Keratinocyte (primary cell): ENCODE measurements at regions not wholly inside any gene's neighbourhood (a gene's known extent, or its start where the extent isn't known, plus 50 kb on each side); places are given as distances from the start of the nearest gene placed in this dataset.

Experiments
- DNase-seq: peaks from one replicate; pipeline ENCODE4 v3.0.0-alpha.2; 2011; ENCODE audit warnings: low read depth, missing footprints, low spot score
- FAIRE-seq: peaks from 2 replicates; lab custom pipeline; 2011; peaks lifted over from hg19 to GRCh38; lab: Jason Lieb, UNC
- H2AFZ ChIP-seq: 2 replicates; pipeline ENCODE4 v1.6.0; 2012; ENCODE audit warnings: low read length, control low read depth, inconsistent platforms; ENCODE audit not compliant: control insufficient read depth
- H3K27ac ChIP-seq: 2 replicates; pipeline ENCODE4 v1.5.1; 2011; ENCODE audit warnings: low read length; ENCODE audit not compliant: control insufficient read depth, insufficient read depth
- H3K27me3 ChIP-seq: 3 replicates; pipeline ENCODE4 v1.6.0; 2011; ENCODE audit warnings: low read length; ENCODE audit not compliant: control insufficient read depth, insufficient read depth; ENCODE audit errors: extremely low read depth
- H3K36me3 ChIP-seq, 2 experiments: 2 replicates in 1 of 2; 3 replicates in 1 of 2; pipeline ENCODE4 v1.5.1; 2011; ENCODE audit warnings: low read length in 2 of 2, mild to moderate bottlenecking in 1 of 2; ENCODE audit not compliant: control insufficient read depth in 2 of 2, insufficient read depth in 2 of 2; ENCODE audit errors: extremely low read depth in 1 of 2
- H3K4me1 ChIP-seq: 3 replicates; pipeline ENCODE4 v1.5.1; 2011; ENCODE audit warnings: low read length; ENCODE audit not compliant: control insufficient read depth, insufficient read depth; ENCODE audit errors: extremely low read depth
- H3K4me2 ChIP-seq: 3 replicates; pipeline ENCODE4 v1.6.0; 2011; ENCODE audit warnings: low read depth, low read length; ENCODE audit not compliant: control insufficient read depth, insufficient read depth; ENCODE audit errors: extremely low read depth
- H3K4me3 ChIP-seq, 3 experiments: fragments of 200-600 bp in 1 of 3; sonication (generic) in 1 of 3; 2 replicates in 2 of 3; 3 replicates in 1 of 3; pipeline ENCODE4 v1.5.1; 2011 to 2016; ENCODE audit warnings: low read length in 3 of 3, mild to moderate bottlenecking in 3 of 3, control low read depth in 2 of 3, inconsistent platforms in 1 of 3, low read depth in 1 of 3, mixed read lengths in 1 of 3, mixed run types in 1 of 3, moderate library complexity in 1 of 3; ENCODE audit not compliant: control insufficient read depth in 2 of 3, insufficient read depth in 2 of 3; ENCODE audit errors: extremely low read depth in 1 of 3
- H3K79me2 ChIP-seq: 2 replicates; pipeline ENCODE4 v1.6.0; 2012; ENCODE audit warnings: low read length; ENCODE audit not compliant: control insufficient read depth, insufficient read depth
- H3K9ac ChIP-seq: 3 replicates; pipeline ENCODE4 v1.6.0; 2011; ENCODE audit warnings: low read length; ENCODE audit not compliant: control insufficient read depth, insufficient read depth; ENCODE audit errors: extremely low read depth
- H3K9me1 ChIP-seq: 3 replicates; pipeline ENCODE4 v1.6.0; 2011; ENCODE audit warnings: low read length; ENCODE audit not compliant: control insufficient read depth, insufficient read depth; ENCODE audit errors: extremely low read depth
- H3K9me3 ChIP-seq: 2 replicates; pipeline ENCODE4 v1.5.1; 2012; ENCODE audit warnings: low read depth, low read length; ENCODE audit not compliant: control insufficient read depth
- H4K20me1 ChIP-seq: 3 replicates; pipeline ENCODE4 v1.6.0; 2011; ENCODE audit warnings: low read length; ENCODE audit not compliant: control insufficient read depth, insufficient read depth; ENCODE audit errors: extremely low read depth
- CTCF ChIP-seq, 3 experiments: IDR thresholded peaks in 1 of 3; conservative IDR thresholded peaks in 1 of 3; optimal IDR thresholded peaks in 1 of 3; 2 replicates in 2 of 3; 3 replicates in 1 of 3; pipeline versions ENCODE3 to v1.5.1; 2011; ENCODE audit warnings: low read length in 3 of 3, mild to moderate bottlenecking in 3 of 3, moderate library complexity in 2 of 3, control low read depth in 1 of 3, inconsistent platforms in 1 of 3; ENCODE audit not compliant: insufficient read depth in 2 of 3; ENCODE audit errors: extremely low read depth in 1 of 3
- EZH2 ChIP-seq: IDR thresholded peaks from one replicate; pipeline ENCODE4 v1.6.1; 2012; ENCODE audit warnings: inconsistent platforms, mild to moderate bottlenecking, low read length, moderate library complexity
- dilution Hi-C: fragments of 300-500 bp; cut with MboI; formaldehyde crosslinking; loops from one replicate; pipeline ENCODE4 v1.7.0; 2020; ENCODE audit warnings: low sequenced_read_pairs; ENCODE audit not compliant: extremely low pct_ligation_motif_present

GRCh38 chr15:59906046-59906445 lies 98.1 kb upstream of the FOXB1 start:
- no peaks in the 10 kb centered on the region for H3K9me3 ChIP-seq
- no peak overlapping the region for H3K27ac ChIP-seq
- H3K4me3 ChIP-seq, result no peak overlapping the region
- no peak for DNase-seq
- peaks cover 15% of the 10 kb centered on the region for H3K27me3 ChIP-seq
- no peak overlapping the region for H3K9ac ChIP-seq
- no peaks in the 10 kb centered on the region for H4K20me1 ChIP-seq
- no peak overlapping the region for H3K4me2 ChIP-seq
- no peak overlapping the region for H2AFZ ChIP-seq
- H3K9me1 ChIP-seq, result no peaks in the 10 kb centered on the region
- H3K4me1 ChIP-seq, result no peaks in the 10 kb centered on the region
- TF ChIP-seq CTCF (optimal IDR thresholded peaks at IDR 0.05 in 1 of 3, IDR thresholded peaks at IDR 0.05 in 1 of 3, conservative IDR thresholded peaks at IDR 0.05 in 1 of 3; ENCODE audit: extremely low read depth in 1 of 3, insufficient read depth in 2 of 3, low read length in 3 of 3), result no peak
- no peak for TF ChIP-seq EZH2
- dilution Hi-C loops, result no loop called here
- H3K36me3 ChIP-seq, result no peaks in the 10 kb centered on the region
- H3K79me2 ChIP-seq, result no peaks in the 10 kb centered on the region
- FAIRE-seq, result no peak

GRCh38 chr15:59905176-59905575 lies 98.9 kb upstream of the FOXB1 start:
- Histone ChIP-seq H3K9me1 (no peaks in the 10 kb centered on the region), H3K4me2 (no peak overlapping the region), H3K9me3 (no peaks in the 10 kb centered on the region), H3K4me1 (no peaks in the 10 kb centered on the region), H4K20me1 (no peaks in the 10 kb centered on the region), H3K27me3 (peaks cover 15% of the 10 kb centered on the region), H2AFZ (no peak overlapping the region), H3K27ac (no peak overlapping the region), H3K79me2 (no peaks in the 10 kb centered on the region), H3K4me3 (no peak overlapping the region), H3K36me3 (no peaks in the 10 kb centered on the region), H3K9ac (no peak overlapping the region)
- FAIRE-seq (peak; percentile 39), DNase-seq (no peak)
- dilution Hi-C loops, result no loop called here
- no peak for TF ChIP-seq EZH2
- no peak for TF ChIP-seq CTCF (optimal IDR thresholded peaks at IDR 0.05 in 1 of 3, IDR thresholded peaks at IDR 0.05 in 1 of 3, conservative IDR thresholded peaks at IDR 0.05 in 1 of 3; ENCODE audit: extremely low read depth in 1 of 3, insufficient read depth in 2 of 3, low read length in 3 of 3)
